ENCODE measurements at regions not wholly inside any gene's neighbourhood (a gene's known extent, or its start where the extent isn't known, plus 50 kb on each side); places are given as distances from the start of the nearest gene placed in this dataset.
"Not testable (repeated sequence)": the region's sequence is repeated elsewhere in the genome, so short reads cannot be mapped to it uniquely, and the experiment has no call there.

DNA sequence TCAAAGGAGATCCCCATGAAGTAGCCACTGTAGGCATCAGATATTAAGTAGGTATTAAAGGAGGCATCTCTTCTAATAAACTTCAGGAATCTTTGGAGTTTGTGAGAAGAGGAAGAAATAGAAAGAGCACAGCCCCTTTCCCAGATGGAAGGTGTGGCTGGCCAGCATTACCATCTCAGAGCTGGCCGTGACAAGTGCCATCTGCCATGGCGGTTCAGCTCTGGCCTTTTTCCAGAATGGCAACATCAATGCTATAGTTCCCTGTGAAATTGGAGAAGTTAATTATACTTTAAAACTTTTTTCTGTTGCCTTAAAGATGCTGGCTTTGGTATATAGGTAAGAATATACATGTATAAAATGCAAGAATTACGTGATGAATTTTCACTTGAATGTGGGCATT lies 51.9 kb upstream of the MCUR1 start:
- no peak for DNase-seq
- in situ Hi-C loops (cut with HindIII; ENCODE audit: low pct_ligation_motif_present, low sequenced_read_pairs) = no loop called here
- Histone ChIP-seq H3K27me3 (replicated peaks) (no peaks in the 10 kb centered on the region), H3K36me3 (replicated peaks) (no peaks in the 10 kb centered on the region), H3K27ac (no peak overlapping the region), H3K4me3 (ENCODE audit: low read depth, low read length) (no peak overlapping the region)
- TF ChIP-seq, protein P1, sequence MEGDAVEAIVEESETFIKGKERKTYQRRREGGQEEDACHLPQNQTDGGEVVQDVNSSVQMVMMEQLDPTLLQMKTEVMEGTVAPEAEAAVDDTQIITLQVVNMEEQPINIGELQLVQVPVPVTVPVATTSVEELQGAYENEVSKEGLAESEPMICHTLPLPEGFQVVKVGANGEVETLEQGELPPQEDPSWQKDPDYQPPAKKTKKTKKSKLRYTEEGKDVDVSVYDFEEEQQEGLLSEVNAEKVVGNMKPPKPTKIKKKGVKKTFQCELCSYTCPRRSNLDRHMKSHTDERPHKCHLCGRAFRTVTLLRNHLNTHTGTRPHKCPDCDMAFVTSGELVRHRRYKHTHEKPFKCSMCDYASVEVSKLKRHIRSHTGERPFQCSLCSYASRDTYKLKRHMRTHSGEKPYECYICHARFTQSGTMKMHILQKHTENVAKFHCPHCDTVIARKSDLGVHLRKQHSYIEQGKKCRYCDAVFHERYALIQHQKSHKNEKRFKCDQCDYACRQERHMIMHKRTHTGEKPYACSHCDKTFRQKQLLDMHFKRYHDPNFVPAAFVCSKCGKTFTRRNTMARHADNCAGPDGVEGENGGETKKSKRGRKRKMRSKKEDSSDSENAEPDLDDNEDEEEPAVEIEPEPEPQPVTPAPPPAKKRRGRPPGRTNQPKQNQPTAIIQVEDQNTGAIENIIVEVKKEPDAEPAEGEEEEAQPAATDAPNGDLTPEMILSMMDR (IDR thresholded peaks at IDR 0.05; ENCODE audit: low read depth, low read length, missing control alignments) = no peak

DNA sequence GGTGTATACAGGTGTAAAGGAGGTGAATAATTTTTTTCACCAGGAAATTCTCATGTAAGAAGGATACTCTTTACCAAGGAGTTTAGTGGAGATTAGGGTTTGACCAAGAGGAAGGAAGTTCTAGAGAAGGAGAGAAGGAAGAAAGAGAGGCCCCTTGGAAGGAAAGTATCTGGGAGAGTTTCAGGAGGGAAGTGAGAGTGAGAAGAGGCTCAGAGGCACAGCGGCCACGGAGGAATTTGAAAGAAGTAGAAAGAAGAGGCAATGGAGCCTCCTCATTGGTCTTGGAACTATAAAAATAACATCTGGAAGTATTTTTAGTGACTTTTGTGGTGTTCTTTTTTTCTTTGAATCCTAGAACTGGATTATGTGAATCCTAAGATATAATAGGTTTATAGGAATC lies 50.8 kb upstream of the MCUR1 start:
- Histone ChIP-seq H3K27me3 (replicated peaks) (no peaks in the 10 kb centered on the region), H3K4me3 (ENCODE audit: low read depth, low read length) (no peak overlapping the region), H3K36me3 (replicated peaks) (no peaks in the 10 kb centered on the region), H3K27ac (no peak overlapping the region)
- no peak for DNase-seq
- TF ChIP-seq, protein P1 (IDR thresholded peaks at IDR 0.05; ENCODE audit: low read depth, low read length, missing control alignments) = no peak
- in situ Hi-C loops (cut with HindIII; ENCODE audit: low pct_ligation_motif_present, low sequenced_read_pairs) = no loop called here

DNA sequence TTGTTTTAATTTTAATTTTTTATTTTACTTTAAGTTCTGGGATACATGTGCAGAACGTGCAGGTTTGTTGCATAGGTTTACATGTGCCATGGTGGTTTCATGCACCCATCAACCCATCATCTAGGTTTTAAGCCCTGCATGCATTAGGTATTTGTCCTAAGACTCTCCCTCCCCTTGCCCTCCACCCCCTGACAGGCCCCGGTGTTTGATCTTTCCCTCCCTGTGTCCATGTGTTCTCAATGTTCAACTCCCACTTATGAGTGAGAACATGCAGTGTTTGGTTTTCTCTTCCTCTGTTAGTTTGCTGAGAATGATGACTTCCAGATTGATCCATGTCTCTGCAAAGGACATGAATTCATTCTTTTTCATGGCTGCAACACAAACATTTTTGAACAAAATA lies 50.3 kb upstream of the MCUR1 start:
- DNase-seq; H3K36me3 ChIP-seq (replicated peaks); in situ Hi-C loops (cut with HindIII; ENCODE audit: low pct_ligation_motif_present, low sequenced_read_pairs); H3K4me3 ChIP-seq (ENCODE audit: low read depth, low read length); H3K27ac ChIP-seq; H3K27me3 ChIP-seq (replicated peaks): not testable (repeated sequence)
